GM23338 (cell line): ENCODE measurements at regions not wholly inside any gene's neighbourhood (a gene's known extent, or its start where the extent isn't known, plus 50 kb on each side); places are given as distances from the start of the nearest gene placed in this dataset.

ENCODE experiments used
- ATAC-seq: fragments of 200-7000 bp; cut with Tn5 transposase; 3 replicates; pipeline ENCODE4 v1.9.1; 2020
- DNase-seq: peaks from one replicate; pipeline ENCODE4 v3.0.0-alpha.2; 2015; ENCODE audit warnings: low spot score
- H2AFZ ChIP-seq: fragments of 200-600 bp; sonication (generic); 2 replicates; pipeline ENCODE4 v1.8.0; 2016; ENCODE audit warnings: antibody characterized with exemption, mild to moderate bottlenecking, moderate library complexity
- H3F3A ChIP-seq: fragments of 200-600 bp; sonication (generic); replicated peaks from 2 replicates; pipeline ENCODE4 v1.8.0; 2017; ENCODE audit warnings: antibody characterized with exemption, mixed run types, low read depth
- H3K27ac ChIP-seq: fragments of 200-600 bp; sonication (generic); 2 replicates; pipeline ENCODE4 v1.6.1; 2016; ENCODE audit warnings: low read depth
- H3K27me3 ChIP-seq: fragments of 200-600 bp; sonication (generic); 2 replicates; pipeline ENCODE4 v1.8.0; 2016; ENCODE audit warnings: mild to moderate bottlenecking, mixed run types, moderate library complexity; ENCODE audit not compliant: insufficient read depth
- H3K36me3 ChIP-seq: fragments of 200-600 bp; sonication (generic); 2 replicates; pipeline ENCODE4 v1.8.0; 2016; ENCODE audit warnings: mild to moderate bottlenecking; ENCODE audit not compliant: insufficient read depth
- H3K4me1 ChIP-seq: fragments of 200-600 bp; sonication (generic); 2 replicates; pipeline ENCODE4 v1.8.0; 2016; ENCODE audit warnings: mild to moderate bottlenecking, moderate library complexity; ENCODE audit not compliant: insufficient read depth
- H3K4me2 ChIP-seq: fragments of 200-600 bp; sonication (generic); 2 replicates; pipeline ENCODE4 v1.7.1; 2017; ENCODE audit warnings: mixed run types
- H3K4me3 ChIP-seq: fragments of 200-600 bp; sonication (generic); 2 replicates; pipeline ENCODE4 v1.6.1; 2016; ENCODE audit warnings: mixed run types
- H3K79me2 ChIP-seq: fragments of 200-600 bp; sonication (generic); replicated peaks from 2 replicates; pipeline ENCODE4 v1.8.0; 2017; ENCODE audit warnings: mild to moderate bottlenecking; ENCODE audit not compliant: insufficient read depth
- H3K9me2 ChIP-seq: fragments of 200-600 bp; sonication (generic); 2 replicates; pipeline ENCODE4 v1.8.0; 2017; ENCODE audit not compliant: insufficient read depth
- H4K20me1 ChIP-seq: fragments of 200-600 bp; sonication (generic); replicated peaks from 2 replicates; pipeline ENCODE4 v1.8.0; 2017; ENCODE audit warnings: mild to moderate bottlenecking; ENCODE audit not compliant: insufficient read depth
- H3K27ac Mint-ChIP-seq: 2 replicates; pipeline ENCODE4 v1.8.0; 2020; ENCODE audit warnings: inconsistent platforms, mild to moderate bottlenecking, moderate library complexity, mixed read lengths
- H3K27me3 Mint-ChIP-seq: 3 replicates; pipeline ENCODE4 v1.8.0; 2022; ENCODE audit warnings: low read depth, mild to moderate bottlenecking, moderate library complexity, mixed read lengths, inconsistent platforms; ENCODE audit not compliant: insufficient read depth, poor library complexity
- H3K36me3 Mint-ChIP-seq: 3 replicates; pipeline ENCODE4 v1.8.0; 2021; ENCODE audit warnings: low read depth, mild to moderate bottlenecking, inconsistent platforms, moderate library complexity, mixed read lengths
- H3K4me1 Mint-ChIP-seq: 3 replicates; pipeline ENCODE4 v1.8.0; 2020; ENCODE audit warnings: mild to moderate bottlenecking, inconsistent platforms, mixed read lengths
- H3K4me3 Mint-ChIP-seq: 3 replicates; pipeline ENCODE4 v1.8.0; 2021; ENCODE audit warnings: moderate library complexity, mild to moderate bottlenecking, inconsistent platforms, mixed read lengths
- H3K9me3 Mint-ChIP-seq: 3 replicates; pipeline ENCODE4 v1.8.0; 2020; ENCODE audit warnings: moderate library complexity, mild to moderate bottlenecking, inconsistent platforms, mixed read lengths
- CREB1 ChIP-seq: fragments of 250-450 bp; sonication (Bioruptor Pico); IDR thresholded peaks from 2 replicates; pipeline ENCODE4 v1.5.0; 2020; ENCODE audit warnings: low read depth, mild to moderate bottlenecking, moderate library complexity
- ETS1 ChIP-seq: IDR thresholded peaks from 2 replicates; pipeline ENCODE4 v1.6.1; 2016; ENCODE audit warnings: antibody characterized with exemption
- EZH2 ChIP-seq: fragments of 200-600 bp; sonication (generic); IDR thresholded peaks from one replicate; pipeline ENCODE4 v1.8.0; 2017; ENCODE audit warnings: antibody characterized with exemption, mild to moderate bottlenecking, low read depth; ENCODE audit not compliant: unreplicated experiment
- EZH2phosphoT487 ChIP-seq: fragments of 200-600 bp; sonication (generic); IDR thresholded peaks from one replicate; pipeline ENCODE4 v1.8.1; 2018; ENCODE audit warnings: antibody characterized with exemption; ENCODE audit not compliant: unreplicated experiment
- JUNB ChIP-seq: IDR thresholded peaks from one replicate; pipeline ENCODE4 v1.6.1; 2016; ENCODE audit warnings: antibody characterized with exemption; ENCODE audit not compliant: unreplicated experiment
- NANOG ChIP-seq: IDR thresholded peaks from 2 replicates; pipeline ENCODE4 v1.6.1; 2016; ENCODE audit warnings: antibody characterized with exemption, borderline replicate concordance
- POLR2AphosphoS5 ChIP-seq: IDR thresholded peaks from 2 replicates; pipeline ENCODE4 v1.6.1; 2016; ENCODE audit warnings: antibody characterized with exemption, low read depth
- REST ChIP-seq: IDR thresholded peaks from one replicate; pipeline ENCODE4 v1.6.1; 2018; ENCODE audit warnings: antibody characterized with exemption; ENCODE audit not compliant: unreplicated experiment
- STAT1 ChIP-seq: IDR thresholded peaks from one replicate; pipeline ENCODE4 v1.6.1; 2016; ENCODE audit warnings: antibody characterized with exemption; ENCODE audit not compliant: unreplicated experiment
- ZNF114 ChIP-seq: fragments of 250-450 bp; sonication (Bioruptor Pico); IDR thresholded peaks from 2 replicates; pipeline ENCODE4 v1.5.0; 2020; ENCODE audit warnings: mild to moderate bottlenecking, moderate library complexity
- TF ChIP-seq, protein P1 (sequence below), 2 experiments: fragments of 200-600 bp in 1 of 2; sonication (generic) in 1 of 2; conservative IDR thresholded peaks; 2 replicates each; pipeline versions ENCODE4 v1.5.1 to v1.6.1; 2016 to 2017; ENCODE audit warnings: antibody characterized with exemption in 2 of 2, low read depth in 2 of 2, mild to moderate bottlenecking in 2 of 2, moderate library complexity in 1 of 2

DNA sequence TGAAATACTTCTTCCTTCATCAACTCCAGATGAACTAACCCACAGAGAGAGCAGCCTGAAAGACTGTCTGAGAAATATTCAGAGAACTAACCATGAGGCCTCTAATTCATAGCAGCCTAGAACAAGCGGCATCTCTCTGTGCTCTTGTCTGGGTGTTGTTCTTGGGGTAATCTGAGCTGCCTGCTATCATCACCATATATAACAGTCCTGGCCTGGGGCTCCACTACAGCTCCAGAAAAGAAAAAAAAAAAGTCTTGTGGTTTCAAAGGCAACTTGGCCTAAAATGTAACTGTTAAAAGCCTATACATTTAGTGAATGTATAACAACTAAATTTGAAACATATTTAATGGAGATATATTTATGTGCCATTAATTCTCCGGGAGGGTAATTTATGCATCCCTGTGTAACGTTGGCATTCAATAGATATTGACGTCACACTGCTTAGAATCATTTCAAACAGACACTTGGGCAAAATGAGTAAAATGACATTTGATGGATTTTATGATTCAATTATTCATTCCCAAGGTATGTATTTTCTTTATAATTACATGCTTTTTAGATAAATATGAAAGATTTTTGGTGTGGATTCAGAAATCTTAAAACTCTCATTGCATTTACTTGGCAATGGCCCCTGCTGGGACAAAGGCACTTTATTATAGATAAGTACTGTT lies 294.3 kb downstream of the HRH4 start:
- Histone ChIP-seq H3K9me2 (peaks cover 4% of the 10 kb centered on the region; the same call in 1 of the 2 replicates), H3K27me3 (no peaks in the 10 kb centered on the region), H3K36me3 (no peaks in the 10 kb centered on the region), H3K27ac (no peak overlapping the region), H2AFZ (no peak overlapping the region), H3K4me2 (no peak overlapping the region), H3K4me1 (0 out of 2 replicates have a peak, but pooled peaks cover 12% of the 10 kb centered on the region), H3K4me3 (no peak overlapping the region), H4K20me1 (no peaks in the 10 kb centered on the region), H3K79me2 (no peaks in the 10 kb centered on the region), H3F3A (no peaks in the 10 kb centered on the region)
- no peak overlapping the region for H3K4me3 Mint-ChIP-seq
- DNase-seq: no peak
- no peak for TF ChIP-seq POLR2AphosphoS5
- no peak for TF ChIP-seq REST
- no peak for TF ChIP-seq JUNB
- TF ChIP-seq, protein P1, sequence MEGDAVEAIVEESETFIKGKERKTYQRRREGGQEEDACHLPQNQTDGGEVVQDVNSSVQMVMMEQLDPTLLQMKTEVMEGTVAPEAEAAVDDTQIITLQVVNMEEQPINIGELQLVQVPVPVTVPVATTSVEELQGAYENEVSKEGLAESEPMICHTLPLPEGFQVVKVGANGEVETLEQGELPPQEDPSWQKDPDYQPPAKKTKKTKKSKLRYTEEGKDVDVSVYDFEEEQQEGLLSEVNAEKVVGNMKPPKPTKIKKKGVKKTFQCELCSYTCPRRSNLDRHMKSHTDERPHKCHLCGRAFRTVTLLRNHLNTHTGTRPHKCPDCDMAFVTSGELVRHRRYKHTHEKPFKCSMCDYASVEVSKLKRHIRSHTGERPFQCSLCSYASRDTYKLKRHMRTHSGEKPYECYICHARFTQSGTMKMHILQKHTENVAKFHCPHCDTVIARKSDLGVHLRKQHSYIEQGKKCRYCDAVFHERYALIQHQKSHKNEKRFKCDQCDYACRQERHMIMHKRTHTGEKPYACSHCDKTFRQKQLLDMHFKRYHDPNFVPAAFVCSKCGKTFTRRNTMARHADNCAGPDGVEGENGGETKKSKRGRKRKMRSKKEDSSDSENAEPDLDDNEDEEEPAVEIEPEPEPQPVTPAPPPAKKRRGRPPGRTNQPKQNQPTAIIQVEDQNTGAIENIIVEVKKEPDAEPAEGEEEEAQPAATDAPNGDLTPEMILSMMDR (conservative IDR thresholded peaks at IDR 0.05; ENCODE audit: low read depth in 2 of 2): no peak
- no peak for TF ChIP-seq NANOG
- TF ChIP-seq ZNF114 (CRISPR knock-in tag): no peak
- no peak for TF ChIP-seq CREB1 (CRISPR knock-in tag)
- peaks cover 3% of the 10 kb centered on the region for H3K27me3 Mint-ChIP-seq
- no peak overlapping the region for H3K27ac Mint-ChIP-seq
- H3K4me1 Mint-ChIP-seq: peaks cover 15% of the 10 kb centered on the region; the same call in 2 of the 3 replicates
- no peaks in the 10 kb centered on the region; the same call in 2 of the 3 replicates for H3K9me3 Mint-ChIP-seq
- no peak for ATAC-seq
- H3K36me3 Mint-ChIP-seq: no peaks in the 10 kb centered on the region

GRCh38 chr18:24756385-24756784 lies 295.9 kb downstream of the HRH4 start:
- Histone ChIP-seq H3K9me2 (no peaks in the 10 kb centered on the region), H3K4me2 (no peak overlapping the region; the same call in 1 of the 2 replicates), H2AFZ (no peak overlapping the region), H3K27ac (no peak overlapping the region), H3F3A (no peaks in the 10 kb centered on the region), H3K79me2 (no peaks in the 10 kb centered on the region), H3K4me1 (0 out of 2 replicates have a peak, but pooled peaks cover 12% of the 10 kb centered on the region), H4K20me1 (no peaks in the 10 kb centered on the region), H3K36me3 (no peaks in the 10 kb centered on the region), H3K4me3 (no peak overlapping the region), H3K27me3 (no peaks in the 10 kb centered on the region)
- Mint-ChIP-seq H3K4me1 (peaks cover 15% of the 10 kb centered on the region; the same call in 2 of the 3 replicates), H3K27ac (no peak overlapping the region), H3K4me3 (no peak overlapping the region), H3K36me3 (no peaks in the 10 kb centered on the region), H3K27me3 (peaks cover 3% of the 10 kb centered on the region), H3K9me3 (peaks cover 5% of the 10 kb centered on the region)
- ATAC-seq (no peak), DNase-seq (no peak)
- TF ChIP-seq EZH2phosphoT487: no peak
- TF ChIP-seq JUNB: no peak
- TF ChIP-seq EZH2: no peak
- no peak for TF ChIP-seq ETS1
- TF ChIP-seq POLR2AphosphoS5: no peak
- TF ChIP-seq, protein P1 (conservative IDR thresholded peaks at IDR 0.05; ENCODE audit: low read depth in 2 of 2): no peak
- TF ChIP-seq NANOG: no peak
- TF ChIP-seq STAT1: no peak
